ENCODE measurements at regions not wholly inside any gene's neighbourhood (a gene's known extent, or its start where the extent isn't known, plus 50 kb on each side); places are given as distances from the start of the nearest gene placed in this dataset.

DNA sequence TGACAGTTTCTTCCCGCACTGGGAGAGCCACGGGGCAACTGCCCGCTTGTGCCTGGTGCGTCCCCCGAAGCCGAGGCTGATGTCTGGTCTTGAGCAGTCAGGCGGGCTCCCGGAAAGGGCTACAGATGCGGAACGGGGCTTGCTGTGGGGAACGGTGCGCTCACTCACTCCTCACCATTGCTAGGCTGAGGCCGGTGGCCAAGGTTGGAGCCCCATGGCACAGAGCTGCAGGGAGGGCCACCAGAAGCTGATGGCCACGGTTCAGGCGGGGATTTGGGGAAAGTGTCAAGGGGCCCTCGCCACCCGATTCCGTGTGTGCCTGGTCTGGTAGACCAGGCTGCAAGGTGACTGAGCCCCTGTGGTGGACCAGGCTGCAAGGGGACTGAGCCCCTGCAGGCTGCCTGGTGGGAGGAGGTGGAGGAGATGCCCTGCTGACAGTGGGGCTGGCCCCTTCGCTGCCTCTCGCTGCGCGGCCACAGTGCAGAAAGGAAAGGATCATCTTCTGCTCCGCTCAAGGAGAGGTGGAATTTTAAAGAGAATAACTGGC lies 1315.8 kb downstream of the BRD1 start:
- Histone ChIP-seq H3K9me3 (ENCODE audit: control insufficient read depth in 1 of 2, low read length in 2 of 2) (no peaks in the 10 kb centered on the region), H3K36me3 (ENCODE audit: control insufficient read depth in 1 of 2, insufficient read depth in 2 of 2, low read length in 2 of 2) (no peaks in the 10 kb centered on the region), H3K27me3 (ENCODE audit: low read depth, low read length) (no peaks in the 10 kb centered on the region), H3K4me1 (ENCODE audit: control insufficient read depth in 1 of 2, insufficient read depth in 2 of 2, low read length in 2 of 2) (no peaks in the 10 kb centered on the region), H3K27ac (ENCODE audit: low read length) (no peak overlapping the region), H3K4me3 (ENCODE audit: low read depth in 1 of 2, low read length in 2 of 2) (no peak overlapping the region)

DNA sequence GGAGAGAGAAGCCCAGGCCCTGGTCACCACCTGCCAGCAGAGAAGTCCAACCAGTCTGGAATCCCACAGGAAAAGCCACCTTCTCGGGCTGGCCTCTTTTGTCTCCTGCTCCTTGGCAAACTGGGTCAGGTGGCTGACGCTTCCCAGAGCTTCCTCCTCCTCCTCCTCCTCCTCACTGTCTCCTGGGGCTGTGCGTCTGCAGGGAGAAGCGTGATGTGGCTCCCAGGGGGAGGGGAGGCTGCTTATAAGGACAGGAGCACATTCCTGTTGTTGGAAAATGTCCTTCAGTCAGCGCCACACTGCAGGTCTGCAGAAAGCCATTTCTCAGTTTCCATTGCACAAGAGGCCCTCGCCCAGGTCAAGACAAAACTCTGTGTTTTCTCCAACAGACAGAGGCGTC lies 1316.5 kb downstream of the BRD1 start:
- H3K4me3 ChIP-seq (ENCODE audit: low read depth in 1 of 2, low read length in 2 of 2) = no peak overlapping the region
- H3K27ac ChIP-seq (ENCODE audit: low read length) = no peak overlapping the region
- H3K36me3 ChIP-seq (ENCODE audit: control insufficient read depth in 1 of 2, insufficient read depth in 2 of 2, low read length in 2 of 2) = no peaks in the 10 kb centered on the region
- no peaks in the 10 kb centered on the region for H3K4me1 ChIP-seq (ENCODE audit: control insufficient read depth in 1 of 2, insufficient read depth in 2 of 2, low read length in 2 of 2)
- no peaks in the 10 kb centered on the region for H3K9me3 ChIP-seq (ENCODE audit: control insufficient read depth in 1 of 2, low read length in 2 of 2)
- no peaks in the 10 kb centered on the region for H3K27me3 ChIP-seq (ENCODE audit: low read depth, low read length)

DNA sequence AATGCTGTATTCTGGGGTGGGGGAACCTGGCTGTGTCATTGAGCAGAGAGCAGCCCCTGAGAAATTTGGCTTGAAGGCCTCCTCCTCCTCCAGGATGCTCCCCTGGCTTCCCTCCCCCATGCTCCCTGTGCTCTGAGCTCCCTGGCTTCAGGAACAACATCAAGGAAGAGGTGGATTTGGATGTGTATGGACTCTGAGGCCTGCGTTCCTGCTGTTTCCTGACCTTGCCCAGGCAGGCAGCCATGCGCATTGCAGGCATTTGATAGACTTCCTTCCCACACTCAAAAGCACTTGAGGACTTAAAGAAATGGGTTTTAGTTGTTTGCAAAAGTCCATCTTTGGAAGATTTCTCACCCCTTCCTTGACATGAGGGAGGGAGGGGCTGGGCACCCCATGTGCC lies 1317.1 kb downstream of the BRD1 start:
- Histone ChIP-seq H3K4me1 (ENCODE audit: control insufficient read depth in 1 of 2, insufficient read depth in 2 of 2, low read length in 2 of 2) (no peaks in the 10 kb centered on the region), H3K27ac (ENCODE audit: low read length) (no peak overlapping the region), H3K9me3 (ENCODE audit: control insufficient read depth in 1 of 2, low read length in 2 of 2) (no peaks in the 10 kb centered on the region), H3K4me3 (ENCODE audit: low read depth in 1 of 2, low read length in 2 of 2) (no peak overlapping the region), H3K36me3 (ENCODE audit: control insufficient read depth in 1 of 2, insufficient read depth in 2 of 2, low read length in 2 of 2) (no peaks in the 10 kb centered on the region), H3K27me3 (ENCODE audit: low read depth, low read length) (no peaks in the 10 kb centered on the region)

DNA sequence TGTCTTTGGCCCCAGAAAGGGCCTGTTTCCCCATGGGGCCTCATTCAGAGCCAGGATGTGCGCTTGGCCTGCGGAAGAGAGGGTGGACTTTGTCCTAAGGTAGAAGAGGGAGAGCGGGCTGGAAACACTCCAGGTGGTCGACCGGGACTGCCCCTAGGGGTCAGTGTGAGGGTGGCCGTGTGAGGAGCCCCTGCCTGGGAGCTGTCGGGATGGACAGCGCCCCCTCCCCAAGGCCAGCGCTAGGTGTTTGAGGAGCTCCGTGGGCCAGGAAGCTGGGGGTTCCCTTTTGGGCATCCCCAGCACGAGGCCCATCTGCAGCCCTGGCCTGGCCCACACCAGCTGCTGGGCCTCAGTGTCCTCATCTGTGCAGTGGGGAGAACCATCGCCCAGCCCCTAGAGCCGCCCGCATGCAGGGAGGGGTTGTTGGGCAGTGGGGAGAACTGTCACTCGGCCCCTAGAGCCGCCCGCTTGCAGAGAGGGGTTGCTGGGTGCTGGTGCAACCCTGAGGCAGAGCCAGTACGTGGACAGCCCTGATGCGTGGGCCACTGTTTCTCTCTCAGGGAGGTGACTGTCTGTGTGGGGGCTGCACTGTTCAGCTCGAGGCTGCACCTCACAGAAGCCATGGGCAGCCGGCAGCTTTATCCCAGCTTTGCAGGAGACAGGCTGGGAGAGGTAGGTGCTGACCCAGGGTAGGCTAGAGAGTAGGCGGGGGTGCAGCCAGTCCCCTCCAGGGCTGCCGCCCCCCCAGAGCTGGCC lies 1319.9 kb downstream of the BRD1 start:
- H3K9me3 ChIP-seq (ENCODE audit: control insufficient read depth in 1 of 2, low read length in 2 of 2) = no peaks in the 10 kb centered on the region
- no peak overlapping the region for H3K27ac ChIP-seq (ENCODE audit: low read length)
- H3K36me3 ChIP-seq (ENCODE audit: control insufficient read depth in 1 of 2, insufficient read depth in 2 of 2, low read length in 2 of 2) = no peaks in the 10 kb centered on the region
- no peak overlapping the region for H3K4me3 ChIP-seq (ENCODE audit: low read depth in 1 of 2, low read length in 2 of 2)
- H3K4me1 ChIP-seq (ENCODE audit: control insufficient read depth in 1 of 2, insufficient read depth in 2 of 2, low read length in 2 of 2) = no peaks in the 10 kb centered on the region
- no peaks in the 10 kb centered on the region for H3K27me3 ChIP-seq (ENCODE audit: low read depth, low read length)

DNA sequence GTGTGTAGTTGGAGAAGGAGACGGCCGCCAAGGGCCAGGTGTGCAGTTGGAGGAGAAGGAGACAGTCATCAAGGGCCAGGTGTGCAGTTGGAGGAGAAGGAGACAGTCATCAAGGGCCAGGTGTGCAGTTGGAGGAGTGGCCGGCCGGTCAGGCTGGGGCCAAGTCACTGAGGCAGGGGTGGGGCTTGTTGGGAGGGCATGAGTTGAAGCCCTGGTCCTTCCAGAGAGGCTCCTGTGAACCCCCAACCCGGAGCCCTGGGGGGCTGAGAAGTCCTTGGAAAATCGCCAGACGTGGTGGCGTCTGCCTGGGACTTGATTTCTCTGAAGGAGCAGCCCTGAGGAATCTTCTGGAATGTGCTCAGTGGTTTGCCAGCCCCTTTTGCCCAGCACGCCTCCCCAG lies 1320.5 kb downstream of the BRD1 start:
- Histone ChIP-seq H3K36me3 (ENCODE audit: control insufficient read depth in 1 of 2, insufficient read depth in 2 of 2, low read length in 2 of 2) (no peaks in the 10 kb centered on the region), H3K27me3 (ENCODE audit: low read depth, low read length) (no peaks in the 10 kb centered on the region), H3K27ac (ENCODE audit: low read length) (no peak overlapping the region), H3K9me3 (ENCODE audit: control insufficient read depth in 1 of 2, low read length in 2 of 2) (no peaks in the 10 kb centered on the region), H3K4me3 (ENCODE audit: low read depth in 1 of 2, low read length in 2 of 2) (no peak overlapping the region), H3K4me1 (ENCODE audit: control insufficient read depth in 1 of 2, insufficient read depth in 2 of 2, low read length in 2 of 2) (no peaks in the 10 kb centered on the region)

DNA sequence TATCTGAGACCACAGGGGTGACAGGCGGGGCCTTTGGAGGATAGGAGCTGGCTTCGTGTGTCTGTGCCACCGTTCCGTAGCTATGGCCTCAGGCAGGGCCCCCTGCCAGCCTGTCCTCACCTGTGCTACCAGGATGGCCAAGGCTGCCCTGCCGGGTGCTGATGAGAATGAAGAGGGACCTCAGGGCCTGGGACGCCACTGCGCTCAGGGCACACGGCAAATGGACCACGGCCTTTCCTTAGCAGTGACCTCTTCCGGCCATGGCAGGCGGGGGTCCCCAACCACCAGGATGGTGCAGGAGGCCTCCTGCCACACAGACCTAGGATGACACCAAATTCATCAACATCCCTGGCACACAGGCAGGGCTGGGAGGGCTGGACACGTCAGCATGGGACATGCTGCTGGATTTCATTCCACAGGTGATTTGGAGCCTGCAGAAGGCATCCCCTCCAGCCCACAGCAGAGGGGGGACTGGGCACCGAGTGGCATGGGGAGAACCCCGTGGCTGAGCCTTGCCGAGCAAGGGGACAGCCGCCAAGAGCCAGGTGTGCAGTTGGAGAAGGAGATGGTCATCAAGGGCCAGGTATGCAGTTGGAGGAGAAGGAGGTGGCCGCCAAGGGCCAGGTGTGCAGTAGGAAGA lies 1321.0 kb downstream of the BRD1 start:
- no peaks in the 10 kb centered on the region for H3K27me3 ChIP-seq (ENCODE audit: low read depth, low read length)
- H3K36me3 ChIP-seq (ENCODE audit: control insufficient read depth in 1 of 2, insufficient read depth in 2 of 2, low read length in 2 of 2) = no peaks in the 10 kb centered on the region
- H3K4me3 ChIP-seq (ENCODE audit: low read depth in 1 of 2, low read length in 2 of 2) = no peak overlapping the region
- no peaks in the 10 kb centered on the region for H3K4me1 ChIP-seq (ENCODE audit: control insufficient read depth in 1 of 2, insufficient read depth in 2 of 2, low read length in 2 of 2)
- no peak overlapping the region for H3K27ac ChIP-seq (ENCODE audit: low read length)
- no peaks in the 10 kb centered on the region for H3K9me3 ChIP-seq (ENCODE audit: control insufficient read depth in 1 of 2, low read length in 2 of 2)

DNA sequence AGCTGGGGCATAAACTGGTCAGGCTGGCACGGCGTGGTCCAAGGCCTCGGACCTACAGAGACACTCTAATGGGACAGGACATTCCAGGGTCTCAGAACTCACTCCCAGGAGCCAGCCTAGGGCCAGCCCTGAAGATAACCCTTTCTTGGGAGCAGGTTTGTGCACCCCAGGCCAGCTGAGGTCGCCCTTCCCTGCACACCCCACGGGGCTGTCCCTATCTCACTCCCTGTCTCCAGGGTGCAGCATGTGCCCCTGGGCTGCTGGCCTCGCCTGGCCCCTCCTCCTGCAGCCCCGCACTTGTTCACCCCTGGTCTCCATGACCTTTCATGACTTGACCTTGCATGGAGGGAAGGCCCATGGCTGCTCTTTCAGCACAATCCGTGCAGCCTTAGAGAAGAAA lies 1321.8 kb downstream of the BRD1 start:
- Histone ChIP-seq H3K4me3 (ENCODE audit: low read depth in 1 of 2, low read length in 2 of 2) (no peak overlapping the region), H3K27me3 (ENCODE audit: low read depth, low read length) (no peaks in the 10 kb centered on the region), H3K36me3 (ENCODE audit: control insufficient read depth in 1 of 2, insufficient read depth in 2 of 2, low read length in 2 of 2) (no peaks in the 10 kb centered on the region), H3K9me3 (ENCODE audit: control insufficient read depth in 1 of 2, low read length in 2 of 2) (no peaks in the 10 kb centered on the region), H3K27ac (ENCODE audit: low read length) (no peak overlapping the region), H3K4me1 (ENCODE audit: control insufficient read depth in 1 of 2, insufficient read depth in 2 of 2, low read length in 2 of 2) (no peaks in the 10 kb centered on the region)

DNA sequence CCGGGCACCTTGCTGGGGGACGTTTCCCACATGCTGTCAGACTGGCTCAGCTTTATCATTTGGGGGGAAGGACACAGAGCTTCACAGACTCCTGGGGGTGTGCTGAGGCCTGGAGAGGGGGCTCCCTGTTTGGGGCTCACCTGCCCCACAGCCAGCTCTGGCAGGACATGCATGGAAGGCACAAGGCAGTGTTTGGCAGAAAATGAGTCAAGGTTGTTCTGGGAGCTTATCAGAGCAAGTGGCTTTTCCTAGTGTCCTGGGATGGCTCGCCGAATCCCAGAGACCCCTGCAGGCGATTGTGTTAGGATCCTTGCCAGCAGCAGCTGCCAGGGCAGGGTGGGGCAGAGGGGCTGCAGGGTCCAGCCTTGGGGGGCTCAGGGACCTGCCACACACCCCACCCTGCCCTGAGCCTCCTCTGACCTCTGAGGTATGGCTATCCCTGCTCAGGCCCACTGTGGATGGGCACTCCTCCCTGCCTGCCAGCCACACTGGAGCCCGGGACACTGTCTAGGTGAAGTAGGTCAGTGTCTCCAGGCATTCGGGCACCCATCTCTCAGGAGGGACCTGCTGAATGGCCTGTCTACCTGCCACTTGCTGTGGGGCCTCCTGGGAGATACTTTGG lies 1323.0 kb downstream of the BRD1 start:
- no peak overlapping the region for H3K27ac ChIP-seq (ENCODE audit: low read length)
- no peaks in the 10 kb centered on the region for H3K9me3 ChIP-seq (ENCODE audit: control insufficient read depth in 1 of 2, low read length in 2 of 2)
- H3K4me3 ChIP-seq (ENCODE audit: low read depth in 1 of 2, low read length in 2 of 2) = no peak overlapping the region
- no peaks in the 10 kb centered on the region for H3K4me1 ChIP-seq (ENCODE audit: control insufficient read depth in 1 of 2, insufficient read depth in 2 of 2, low read length in 2 of 2)
- no peaks in the 10 kb centered on the region for H3K27me3 ChIP-seq (ENCODE audit: low read depth, low read length)
- no peaks in the 10 kb centered on the region for H3K36me3 ChIP-seq (ENCODE audit: control insufficient read depth in 1 of 2, insufficient read depth in 2 of 2, low read length in 2 of 2)

DNA sequence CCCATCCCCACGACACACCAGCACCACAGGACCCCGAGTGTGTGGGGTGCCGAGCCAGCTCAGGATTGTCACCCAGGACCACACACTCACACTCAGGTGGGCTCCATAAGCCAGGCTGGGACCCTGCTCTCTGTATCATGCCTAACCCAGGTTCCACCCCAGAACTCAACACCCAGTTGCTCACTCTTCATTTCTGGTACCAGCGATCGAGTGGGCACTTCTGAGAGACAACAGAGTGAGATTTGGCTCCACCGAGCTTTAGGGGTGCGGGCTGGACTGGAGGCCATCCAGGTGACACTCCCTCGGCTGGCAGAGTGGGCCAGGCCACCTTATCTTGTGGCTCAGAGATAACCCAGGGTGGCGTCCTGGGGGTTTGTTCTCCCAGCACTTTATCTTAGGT lies 1323.8 kb downstream of the BRD1 start:
- Histone ChIP-seq H3K27me3 (ENCODE audit: low read depth, low read length) (no peaks in the 10 kb centered on the region), H3K36me3 (ENCODE audit: control insufficient read depth in 1 of 2, insufficient read depth in 2 of 2, low read length in 2 of 2) (no peaks in the 10 kb centered on the region), H3K4me3 (ENCODE audit: low read depth in 1 of 2, low read length in 2 of 2) (no peak overlapping the region), H3K4me1 (ENCODE audit: control insufficient read depth in 1 of 2, insufficient read depth in 2 of 2, low read length in 2 of 2) (no peaks in the 10 kb centered on the region), H3K9me3 (ENCODE audit: control insufficient read depth in 1 of 2, low read length in 2 of 2) (no peaks in the 10 kb centered on the region), H3K27ac (ENCODE audit: low read length) (no peak overlapping the region)

DNA sequence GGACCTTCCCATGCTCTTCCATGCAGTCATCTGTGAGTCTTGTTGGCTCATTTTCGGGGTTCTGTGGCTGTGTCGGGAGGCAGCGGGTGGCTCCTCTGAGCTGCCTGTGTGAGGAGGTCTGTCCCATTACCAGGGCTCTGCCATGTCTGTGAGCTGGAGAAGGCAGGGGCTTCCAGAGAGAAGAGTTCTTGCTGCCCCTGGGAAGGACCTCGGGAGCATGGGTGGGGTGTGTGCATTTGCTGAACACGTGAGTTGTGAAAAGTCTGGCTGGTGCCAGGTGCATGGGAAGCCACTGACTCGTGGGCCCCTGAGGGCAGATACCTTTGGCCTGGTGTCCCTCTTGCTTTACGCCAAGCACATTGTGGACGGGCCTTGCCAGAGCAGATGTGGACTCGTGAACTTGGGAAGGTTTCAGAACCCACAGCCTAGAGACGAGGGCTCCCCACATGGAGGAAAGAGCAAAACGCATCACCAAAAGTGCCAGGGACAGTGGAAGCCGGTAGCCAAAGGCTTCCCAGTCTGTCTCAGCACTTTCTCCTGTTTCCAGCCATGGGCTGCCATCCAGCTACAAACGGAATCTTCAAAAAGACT lies 1324.5 kb downstream of the BRD1 start:
- H3K4me3 ChIP-seq (ENCODE audit: low read depth in 1 of 2, low read length in 2 of 2) = no peak overlapping the region
- H3K4me1 ChIP-seq (ENCODE audit: control insufficient read depth in 1 of 2, insufficient read depth in 2 of 2, low read length in 2 of 2) = no peaks in the 10 kb centered on the region
- no peaks in the 10 kb centered on the region for H3K36me3 ChIP-seq (ENCODE audit: control insufficient read depth in 1 of 2, insufficient read depth in 2 of 2, low read length in 2 of 2)
- no peaks in the 10 kb centered on the region for H3K27me3 ChIP-seq (ENCODE audit: low read depth, low read length)
- no peaks in the 10 kb centered on the region for H3K9me3 ChIP-seq (ENCODE audit: control insufficient read depth in 1 of 2, low read length in 2 of 2)
- H3K27ac ChIP-seq (ENCODE audit: low read length) = no peak overlapping the region

DNA sequence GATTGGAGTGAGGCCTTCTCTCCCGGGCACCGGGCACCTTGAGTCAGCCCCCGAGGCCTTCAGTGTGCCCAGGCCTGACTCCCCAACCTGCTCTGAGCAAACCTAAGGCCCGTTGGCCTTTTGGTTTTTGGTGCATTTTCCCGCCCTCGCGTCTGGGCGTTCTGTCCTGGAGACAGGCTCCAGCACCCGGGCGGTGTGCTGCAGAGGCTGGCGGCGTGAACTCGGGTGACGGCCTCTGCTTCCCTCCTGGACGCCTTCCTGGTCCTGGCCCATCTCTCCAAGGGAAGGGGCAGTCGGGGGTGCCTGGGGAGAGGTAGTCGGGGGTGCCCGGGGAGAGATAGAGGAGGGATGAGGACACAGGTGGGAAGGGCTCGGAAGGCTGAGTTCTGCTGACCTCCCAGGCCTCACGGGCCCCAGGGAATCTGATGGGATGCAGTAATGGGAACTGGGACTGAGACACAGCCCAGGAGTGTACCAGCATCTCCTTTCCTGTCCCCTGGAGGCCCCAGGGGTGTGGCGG lies 1326.4 kb downstream of the BRD1 start:
- Histone ChIP-seq H3K36me3 (ENCODE audit: control insufficient read depth in 1 of 2, insufficient read depth in 2 of 2, low read length in 2 of 2) (no peaks in the 10 kb centered on the region), H3K27ac (ENCODE audit: low read length) (no peak overlapping the region), H3K27me3 (ENCODE audit: low read depth, low read length) (no peaks in the 10 kb centered on the region), H3K4me1 (ENCODE audit: control insufficient read depth in 1 of 2, insufficient read depth in 2 of 2, low read length in 2 of 2) (no peaks in the 10 kb centered on the region), H3K9me3 (ENCODE audit: control insufficient read depth in 1 of 2, low read length in 2 of 2) (no peaks in the 10 kb centered on the region), H3K4me3 (ENCODE audit: low read depth in 1 of 2, low read length in 2 of 2) (no peak overlapping the region)

Data from muscle layer of duodenum (tissue), 2 donors.